ENCODE measurements at regions not wholly inside any gene's neighbourhood (a gene's known extent, or its start where the extent isn't known, plus 50 kb on each side); places are given as distances from the start of the nearest gene placed in this dataset.

DNA sequence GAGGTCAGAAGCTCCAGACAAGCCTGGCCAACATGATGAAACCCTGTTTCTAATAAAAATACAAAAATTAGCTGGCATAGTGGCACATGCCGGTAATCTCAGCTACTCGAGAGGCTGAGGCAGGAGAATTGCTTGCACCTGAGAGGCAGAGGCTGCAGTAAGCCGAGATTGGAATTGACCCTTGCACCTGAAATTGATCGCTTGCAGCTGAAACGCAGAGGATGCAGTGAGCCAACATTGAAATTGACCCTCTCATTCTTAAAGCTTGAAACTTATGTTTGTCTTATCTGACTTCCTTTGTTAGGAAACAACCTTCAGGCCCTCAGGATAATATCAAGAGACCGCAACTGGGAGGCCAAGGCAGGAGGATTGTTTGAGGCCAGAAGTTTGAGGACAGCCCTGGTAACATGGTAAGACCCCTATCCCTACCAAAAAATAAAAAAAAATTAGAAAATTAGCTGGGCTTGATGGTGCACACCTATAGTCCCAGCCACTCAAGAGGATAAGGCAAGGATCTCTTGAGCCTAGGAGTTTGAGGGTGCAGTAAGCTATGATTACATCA lies 376.6 kb upstream of the XYLT1 start:
- DNase-seq = no peak

- DNase-seq = no peak
Measured at GRCh38 chr16:17846030-17846429, 375.3 kb upstream of the XYLT1 start.

DNA sequence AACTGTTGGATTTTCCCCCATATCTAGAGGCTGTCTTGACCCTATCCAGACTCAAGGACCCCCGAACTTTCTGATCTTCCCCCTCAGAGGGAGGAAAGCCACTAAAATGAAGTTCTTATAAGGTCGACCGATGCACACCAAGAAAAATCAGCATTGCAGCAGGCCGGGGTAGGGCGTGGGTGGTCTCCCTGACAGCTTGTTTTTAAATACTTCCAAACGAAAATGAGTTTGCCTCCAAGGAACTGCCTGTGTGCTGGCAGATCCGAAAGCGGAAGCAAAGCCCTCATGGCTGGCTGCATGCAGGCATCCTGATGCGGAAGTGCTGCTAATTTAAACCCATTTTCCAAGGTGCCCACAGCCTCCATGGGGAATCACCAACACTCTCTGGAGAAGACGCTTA lies 374.3 kb upstream of the XYLT1 start:
- DNase-seq = no peak

DNA sequence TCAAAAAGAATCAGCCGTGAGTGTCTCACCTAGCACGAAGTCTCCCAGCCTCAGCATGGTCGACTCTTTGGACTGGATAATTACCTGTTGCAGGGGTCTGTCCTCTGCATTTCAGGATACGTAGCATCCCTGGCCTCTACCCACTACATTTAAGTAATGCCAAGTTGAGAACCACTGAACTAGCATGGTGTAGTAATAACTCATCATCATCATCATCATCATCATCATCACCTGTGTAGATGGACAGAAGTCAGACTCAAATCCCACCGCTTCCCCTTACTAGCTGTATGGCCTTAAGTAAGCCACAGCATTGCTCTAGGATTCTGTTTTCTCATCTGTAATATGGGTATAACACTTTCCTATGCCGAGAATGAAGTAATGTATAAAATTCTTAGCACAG lies 373.1 kb upstream of the XYLT1 start:
- no peak for DNase-seq

DNA sequence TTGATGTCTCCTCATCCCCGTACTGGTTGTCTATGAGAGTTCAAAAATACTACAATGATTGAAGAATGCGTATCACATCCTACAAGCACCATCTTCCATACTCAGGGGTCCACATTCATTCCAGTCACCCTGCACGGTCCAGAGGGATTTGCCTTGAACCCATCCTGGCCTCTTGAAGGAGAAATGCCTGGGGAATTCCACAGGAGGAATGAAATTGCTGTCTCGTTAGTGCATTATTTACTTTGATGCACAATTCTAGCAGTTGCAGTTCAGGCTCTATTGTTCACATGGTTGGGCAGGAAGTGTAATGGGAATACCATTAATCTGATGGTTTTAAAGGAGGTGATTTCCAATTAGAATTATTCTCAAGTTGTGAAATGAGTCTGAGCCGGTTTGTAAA lies 369.1 kb upstream of the XYLT1 start:
- DNase-seq = no peak

- no peak for DNase-seq
Measured at GRCh38 chr16:17839272-17839671, 368.5 kb upstream of the XYLT1 start.

- DNase-seq = no peak
Measured at GRCh38 chr16:17836868-17837602, 366.3 kb upstream of the XYLT1 start.

- no peak for DNase-seq
Measured at GRCh38 chr16:17835118-17835876, 364.5 kb upstream of the XYLT1 start.

DNA sequence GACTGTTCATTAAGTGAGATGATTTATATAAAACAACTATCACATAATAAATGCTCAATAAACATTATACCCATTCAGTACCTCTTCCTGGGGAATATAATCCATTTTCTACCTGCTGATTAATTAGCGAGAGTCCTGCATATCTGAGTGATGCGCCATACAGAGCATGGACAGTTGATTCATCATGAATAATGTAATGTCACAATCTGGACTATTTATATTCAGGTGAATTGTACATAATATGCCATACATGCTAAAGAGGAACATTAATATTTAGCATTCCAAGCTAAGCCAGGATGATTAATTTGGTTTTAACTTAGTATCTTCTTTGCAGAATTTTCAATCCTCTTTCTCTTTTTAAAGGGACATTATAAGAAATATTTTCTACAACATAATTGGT lies 362.0 kb upstream of the XYLT1 start:
- no peak for DNase-seq

DNA sequence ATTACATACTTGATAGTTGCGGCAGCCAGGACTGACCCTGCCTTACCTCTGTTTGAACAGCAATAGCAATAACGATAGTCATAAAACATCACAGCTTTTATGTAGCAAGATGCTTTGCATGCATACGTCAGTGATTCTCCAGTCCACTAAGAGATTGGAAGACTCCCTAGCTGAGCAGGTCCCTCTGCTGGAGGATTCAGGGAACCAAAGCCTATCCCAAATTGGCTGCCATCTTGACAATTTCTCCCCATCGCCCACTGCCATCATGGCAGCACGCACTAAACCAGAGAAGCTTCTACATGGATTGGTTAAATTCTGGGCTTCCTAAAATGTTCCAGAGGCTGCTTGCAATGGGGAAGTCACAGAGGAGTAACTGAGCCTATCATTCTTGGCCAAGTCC lies 360.6 kb upstream of the XYLT1 start:
- no peak for DNase-seq

- DNase-seq = no peak
Measured at GRCh38 chr16:17830651-17831050, 359.9 kb upstream of the XYLT1 start.

DNA sequence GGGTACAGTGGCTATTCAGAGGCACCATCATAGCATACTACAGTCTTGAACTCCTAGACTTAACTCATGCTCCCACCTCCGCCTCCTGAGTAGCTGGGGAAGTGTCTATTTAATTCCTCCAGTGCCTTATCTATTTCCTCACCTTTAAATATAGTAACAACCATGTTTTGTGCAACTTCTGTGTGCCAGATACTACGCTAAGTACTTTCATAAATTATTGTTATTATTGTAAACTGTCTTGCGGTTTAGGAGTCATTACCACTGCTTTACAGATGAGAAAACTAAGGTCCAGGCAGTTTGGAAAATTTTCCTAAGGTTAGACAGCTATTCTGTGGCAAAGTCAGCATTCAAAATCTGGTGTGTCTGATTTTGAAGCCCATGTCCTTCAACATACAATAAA lies 359.1 kb upstream of the XYLT1 start:
- no peak for DNase-seq

GRCh38 chr16:17828012-17828411 lies 357.3 kb upstream of the XYLT1 start:
- DNase-seq = no peak

DNA sequence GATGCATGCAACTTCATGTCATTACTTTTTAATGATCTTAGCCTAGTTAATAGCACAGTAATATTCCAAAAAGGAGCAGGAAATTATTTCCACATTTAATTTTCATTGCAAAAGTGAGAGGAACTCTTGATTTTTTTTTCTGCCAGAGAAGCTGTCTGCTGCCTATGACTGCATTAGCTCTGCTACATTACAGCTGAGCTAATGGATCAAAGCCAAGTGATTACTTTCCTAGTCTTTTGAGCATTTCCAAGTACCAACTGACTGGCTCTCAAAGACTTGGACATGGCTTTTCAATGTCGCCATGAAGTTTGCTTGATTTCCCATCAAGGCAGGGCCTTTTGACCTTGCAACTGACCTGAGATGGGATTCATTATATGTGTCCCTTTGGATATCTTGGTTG lies 356.6 kb upstream of the XYLT1 start:
- no peak for DNase-seq

DNA sequence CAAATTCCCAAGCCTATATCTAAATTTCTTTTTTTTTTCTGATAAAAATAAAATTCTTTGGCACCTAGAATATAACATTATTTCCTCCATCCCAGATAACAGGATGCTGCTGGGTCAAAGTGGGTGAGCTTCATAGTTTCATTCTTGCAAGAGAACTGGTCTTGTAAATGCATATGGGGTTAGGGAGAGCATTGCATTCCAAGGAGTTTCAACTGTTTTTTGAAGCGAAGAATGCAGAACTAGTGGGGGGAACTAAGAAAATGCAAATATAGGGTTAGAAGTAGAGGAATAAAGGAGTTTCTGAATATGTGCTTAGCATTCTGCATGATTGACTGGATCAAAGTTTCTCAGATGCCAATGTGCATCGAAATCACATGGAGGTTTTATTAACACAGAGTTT lies 347.2 kb upstream of the XYLT1 start:
- no peak for DNase-seq

DNA sequence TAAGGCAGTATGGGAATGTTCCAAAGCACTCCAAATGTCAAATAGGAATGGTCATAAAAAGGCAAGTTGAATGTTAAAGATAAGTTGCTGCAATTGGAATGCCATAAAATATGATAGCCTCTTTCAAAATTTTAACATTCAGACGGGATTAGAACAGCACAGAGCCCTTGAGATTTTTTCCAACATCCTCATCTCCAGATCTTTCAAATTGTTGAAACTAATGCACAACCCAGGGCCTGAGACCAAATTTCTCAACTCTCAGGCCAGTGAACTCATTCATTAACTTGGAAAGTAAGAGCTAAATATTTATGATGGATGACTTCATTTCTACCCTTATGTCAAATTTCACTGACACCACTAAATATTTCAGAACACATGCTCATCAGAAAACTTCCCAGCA lies 346.5 kb upstream of the XYLT1 start:
- no peak for DNase-seq

DNA sequence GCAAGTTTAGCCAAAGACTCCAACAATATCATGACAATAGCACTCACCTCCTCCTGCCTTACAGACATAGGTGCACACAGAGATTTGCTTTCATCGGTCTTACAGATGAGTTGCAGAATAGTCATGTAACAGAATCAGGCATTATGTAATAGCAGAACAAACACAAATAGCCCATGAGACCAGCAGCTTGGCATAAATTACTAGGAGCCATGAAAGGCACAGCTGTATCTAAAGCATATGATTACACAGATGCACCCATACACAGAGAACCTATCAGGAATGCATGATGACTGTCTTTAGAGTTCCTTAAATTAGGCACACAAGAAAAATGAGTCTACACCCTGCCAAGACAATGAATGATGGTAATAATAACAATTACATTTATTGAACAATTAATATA lies 342.0 kb upstream of the XYLT1 start:
- no peak for DNase-seq

DNA sequence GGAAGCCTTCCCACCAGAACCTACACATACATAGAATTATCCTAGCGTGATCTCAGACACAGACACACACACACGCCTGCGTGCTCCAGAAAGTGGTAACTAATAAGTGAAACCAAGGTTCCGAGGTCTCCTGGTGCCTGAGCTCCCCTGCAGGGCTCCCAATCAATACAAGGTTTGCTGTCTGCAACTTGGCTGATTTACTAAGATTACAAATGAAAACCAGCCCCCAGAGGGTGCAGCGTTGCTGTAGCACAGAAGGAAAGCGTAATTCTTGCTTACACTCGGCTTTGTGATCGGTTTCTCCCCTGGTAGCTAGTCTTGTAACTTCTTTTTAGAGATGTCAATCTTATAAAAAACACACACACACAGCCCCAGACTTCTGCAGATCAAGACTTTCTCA lies 334.1 kb upstream of the XYLT1 start:
- no peak for DNase-seq

DNA sequence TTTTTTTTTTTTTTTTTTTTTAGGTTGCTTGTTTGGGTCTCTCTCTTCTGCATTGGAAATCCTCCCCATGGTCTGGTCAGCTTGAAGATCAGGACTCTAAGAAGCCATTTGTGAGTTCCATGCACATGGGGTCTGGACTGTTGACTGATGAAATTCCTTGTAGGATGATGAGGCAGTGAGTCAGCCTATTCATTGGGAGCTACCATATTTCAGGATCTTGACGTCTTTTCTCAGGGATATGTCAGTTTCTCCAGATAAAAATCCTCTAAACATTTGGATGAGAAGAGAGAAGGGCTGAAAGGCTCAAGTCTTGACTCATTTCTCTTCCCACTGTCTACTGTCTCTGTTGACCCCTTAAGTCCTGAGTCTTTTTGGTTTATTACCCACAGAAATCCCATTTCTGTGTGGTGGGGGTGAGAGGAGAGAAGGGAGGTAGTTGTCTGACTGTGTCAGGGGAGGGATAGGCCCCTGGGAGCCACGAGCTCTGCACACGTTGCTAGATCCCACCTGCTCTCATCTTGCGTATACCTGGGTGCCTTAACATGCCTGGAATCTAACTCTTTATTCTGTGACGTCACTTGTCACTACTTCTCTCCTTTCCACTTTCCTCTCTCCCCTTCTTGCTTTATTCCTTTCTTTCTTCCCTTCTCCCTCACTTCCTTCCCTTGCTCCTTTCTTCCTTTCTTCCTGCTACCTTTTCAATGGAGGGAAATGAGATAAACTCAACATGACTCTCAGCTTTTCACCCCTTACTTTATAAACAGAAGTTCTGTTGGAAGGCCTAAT lies 333.1 kb upstream of the XYLT1 start:
- DNase-seq = no peak

GRCh38 chr16:17802571-17802970 lies 331.8 kb upstream of the XYLT1 start:
- no peak for DNase-seq

DNA sequence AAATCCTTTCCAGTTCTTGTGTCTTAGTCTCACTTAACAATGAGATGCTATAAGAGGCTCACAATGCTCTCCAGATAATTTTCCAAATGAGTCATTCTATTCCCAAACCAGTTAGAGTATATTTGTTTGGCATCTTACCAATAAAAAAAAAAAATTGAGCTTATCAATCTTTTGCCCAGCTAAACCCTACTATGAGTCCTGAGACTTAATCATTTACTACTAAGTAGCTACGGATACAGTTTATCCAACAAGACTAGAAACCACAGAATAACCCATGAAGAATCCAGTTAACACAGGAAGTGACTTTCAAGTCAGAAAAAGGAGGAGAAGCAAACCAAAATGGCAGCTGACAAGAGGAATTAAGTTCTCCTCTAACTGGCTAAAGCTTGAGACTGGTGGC lies 330.3 kb upstream of the XYLT1 start:
- no peak for DNase-seq

- no peak for DNase-seq
Measured at GRCh38 chr16:17798716-17799115, 328.0 kb upstream of the XYLT1 start.

GRCh38 chr16:17793354-17793753 lies 322.6 kb upstream of the XYLT1 start:
- no peak for DNase-seq

DNA sequence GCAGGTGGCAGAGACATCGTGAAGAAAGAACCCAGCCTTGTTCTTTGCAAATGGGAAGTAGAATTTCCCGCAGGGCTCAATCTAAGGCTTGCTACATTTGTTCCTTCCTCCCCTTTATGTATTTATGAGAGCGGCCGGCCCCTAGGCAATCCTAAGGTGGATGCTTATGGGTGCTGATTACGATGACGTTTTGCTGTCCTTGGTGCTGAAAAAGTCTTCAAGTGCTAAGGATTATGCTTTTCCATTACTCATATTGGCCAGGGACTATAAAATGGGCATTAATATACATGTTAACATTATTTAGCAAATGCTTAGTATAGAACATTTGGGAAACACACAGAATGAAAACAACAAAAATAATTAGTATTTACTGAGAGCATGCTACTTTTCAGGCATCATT lies 313.3 kb upstream of the XYLT1 start:
- DNase-seq = no peak
